ENCODE measurements at regions not wholly inside any gene's neighbourhood (a gene's known extent, or its start where the extent isn't known, plus 50 kb on each side); places are given as distances from the start of the nearest gene placed in this dataset.

GRCh38 chr2:150767991-150768746 is 280.7 kb upstream of the RND3 start:
- TF ChIP-seq TOX (CRISPR knock-in tag; IDR thresholded peaks at IDR 0.05; ENCODE audit: borderline replicate concordance) = 0 out of 2 replicates have a peak, but pooled peaks have one; percentile 18
- no peak for TF ChIP-seq ZFP3 (CRISPR knock-in tag; IDR thresholded peaks at IDR 0.05)
- no peak; the same call in 2 of the 3 replicates for ATAC-seq

- no peak for ATAC-seq
- no peak for TF ChIP-seq ZNF8 (CRISPR knock-in tag; IDR thresholded peaks at IDR 0.05)
- no peak for TF ChIP-seq TSHZ2 (CRISPR knock-in tag; IDR thresholded peaks at IDR 0.05)
- TF ChIP-seq SNAI2 (CRISPR knock-in tag; IDR thresholded peaks at IDR 0.05) = no peak
- no peak for TF ChIP-seq POU6F1 (CRISPR knock-in tag; IDR thresholded peaks at IDR 0.05; ENCODE audit: borderline replicate concordance, low read depth)
- TF ChIP-seq ZFP3 (CRISPR knock-in tag; IDR thresholded peaks at IDR 0.05) = no peak
- no peak for TF ChIP-seq PATZ1 (CRISPR knock-in tag; IDR thresholded peaks at IDR 0.05; ENCODE audit: borderline replicate concordance)
- no peak for TF ChIP-seq CREB5 (CRISPR knock-in tag; IDR thresholded peaks at IDR 0.05; ENCODE audit: low read depth)
- no peak for TF ChIP-seq ESRRG (CRISPR knock-in tag; IDR thresholded peaks at IDR 0.05)
- TF ChIP-seq CSDC2 (CRISPR knock-in tag; IDR thresholded peaks at IDR 0.05) = no peak
- no peak for TF ChIP-seq ZC3H10 (CRISPR knock-in tag; IDR thresholded peaks at IDR 0.05)
- TF ChIP-seq ISL1 (CRISPR knock-in tag; IDR thresholded peaks at IDR 0.05) = no peak
Observed at GRCh38 chr2:150762571-150762970, 275.1 kb upstream of the RND3 start.

GRCh38 chr2:150759531-150759930 is 272.1 kb upstream of the RND3 start:
- TF ChIP-seq PPARA (CRISPR knock-in tag; IDR thresholded peaks at IDR 0.05; ENCODE audit: borderline replicate concordance) (no peak), ZNF70 (CRISPR knock-in tag; IDR thresholded peaks at IDR 0.05) (no peak), GLIS3 (CRISPR knock-in tag; IDR thresholded peaks at IDR 0.05) (no peak), ZFP30 (CRISPR knock-in tag; IDR thresholded peaks at IDR 0.05) (no peak)
- ATAC-seq = no peak

- ATAC-seq = no peak
- TF ChIP-seq ISL1 (CRISPR knock-in tag; IDR thresholded peaks at IDR 0.05) (peak; percentile 32), TOX (CRISPR knock-in tag; IDR thresholded peaks at IDR 0.05; ENCODE audit: borderline replicate concordance) (no peak), OSR1 (CRISPR knock-in tag; IDR thresholded peaks at IDR 0.05) (no peak), ZNF70 (CRISPR knock-in tag; IDR thresholded peaks at IDR 0.05) (no peak), TCF4 (CRISPR knock-in tag; IDR thresholded peaks at IDR 0.05; ENCODE audit: borderline replicate concordance) (peak; percentile 75), ZC3H10 (CRISPR knock-in tag; IDR thresholded peaks at IDR 0.05) (no peak), SNAI2 (CRISPR knock-in tag; IDR thresholded peaks at IDR 0.05) (no peak)
Observed at GRCh38 chr2:150759106-150759505, 271.6 kb upstream of the RND3 start.

GRCh38 chr2:150752229-150752628 is 264.8 kb upstream of the RND3 start:
- no peak for TF ChIP-seq ESRRG (CRISPR knock-in tag; IDR thresholded peaks at IDR 0.05)
- no peak for TF ChIP-seq PATZ1 (CRISPR knock-in tag; IDR thresholded peaks at IDR 0.05; ENCODE audit: borderline replicate concordance)
- no peak for TF ChIP-seq SNAI2 (CRISPR knock-in tag; IDR thresholded peaks at IDR 0.05)
- no peak for TF ChIP-seq PPARA (CRISPR knock-in tag; IDR thresholded peaks at IDR 0.05; ENCODE audit: borderline replicate concordance)
- TF ChIP-seq CSRNP3 (CRISPR knock-in tag; IDR thresholded peaks at IDR 0.05) = no peak
- no peak for ATAC-seq
